SH-SY5Y (cell line): ENCODE measurements at regions not wholly inside any gene's neighbourhood (a gene's known extent, or its start where the extent isn't known, plus 50 kb on each side); places are given as distances from the start of the nearest gene placed in this dataset.

ENCODE experiments used
- GATA2 ChIP-seq: IDR thresholded peaks from 2 replicates; pipeline ENCODE4 v1.6.1; 2011; ENCODE audit warnings: mild to moderate bottlenecking, low read depth, low read length
- GATA3 ChIP-seq: IDR thresholded peaks from 2 replicates; pipeline ENCODE4 v1.6.1; 2011; ENCODE audit warnings: low read depth, mild to moderate bottlenecking, low read length, moderate library complexity

GRCh38 chr2:15773204-15773603 is 167.1 kb upstream of the MYCN start:
- no peak for TF ChIP-seq GATA2
- TF ChIP-seq GATA3: no peak
